ENCODE measurements at regions not wholly inside any gene's neighbourhood (a gene's known extent, or its start where the extent isn't known, plus 50 kb on each side); places are given as distances from the start of the nearest gene placed in this dataset.

- TF ChIP-seq CTCF (IDR thresholded peaks at IDR 0.05), result no peak
- no peak for TF ChIP-seq POLR2AphosphoS5 (IDR thresholded peaks at IDR 0.05)
- TF ChIP-seq POLR2A (IDR thresholded peaks at IDR 0.05), result no peak
These were observed 65.7 kb upstream of the BACE2 start for GRCh38 chr21:41102281-41102680.

Measured in gastroesophageal sphincter (tissue), 3 donors.